H1 (cell line): ENCODE measurements at regions not wholly inside any gene's neighbourhood (a gene's known extent, or its start where the extent isn't known, plus 50 kb on each side); places are given as distances from the start of the nearest gene placed in this dataset.

Experiments used
- CTCF ChIA-PET: fragments of 300-600 bp; sonication (Branson Sonifier 250); formaldehyde crosslinking; loops from one replicate; lab custom pipeline; 2021; ENCODE audit not compliant: partially characterized antibody; lab: Charles Lee
- POLR2A ChIA-PET: fragments of 300-600 bp; sonication (Branson Sonifier 250); formaldehyde crosslinking; loops from one replicate; lab custom pipeline; 2021; ENCODE audit warnings: inconsistent platforms; ENCODE audit not compliant: partially characterized antibody; lab: Charles Lee
- DNase-seq, 2 experiments: peaks; one replicate each; pipeline versions ENCODE4 v3.0.0 to v3.0.0-alpha.2; 2010 to 2022; ENCODE audit warnings: low spot score in 2 of 2, low read depth in 1 of 2, mixed read lengths in 1 of 2
- FAIRE-seq: peaks from 2 replicates; lab custom pipeline; 2011; peaks lifted over from hg19 to GRCh38; lab: Jason Lieb, UNC
- H2AFZ ChIP-seq: 2 replicates; pipeline ENCODE4 v1.8.1; 2012; ENCODE audit warnings: low read length, inconsistent platforms
- H2AK5ac ChIP-seq: 2 replicates; pipeline ENCODE4 v1.6.1; 2013; ENCODE audit warnings: low read depth, low read length
- H2BK120ac ChIP-seq: replicated peaks from 2 replicates; pipeline ENCODE3; 2013; ENCODE audit warnings: low read depth, low read length, inconsistent platforms
- H2BK12ac ChIP-seq: 2 replicates; pipeline ENCODE4 v1.6.1; 2013; ENCODE audit warnings: low read depth, low read length
- H2BK15ac ChIP-seq: 2 replicates; pipeline ENCODE4 v1.6.1; 2013; ENCODE audit warnings: low read length
- H2BK20ac ChIP-seq: 2 replicates; pipeline ENCODE4 v1.6.1; 2013; ENCODE audit warnings: low read length
- H2BK5ac ChIP-seq: 2 replicates; pipeline ENCODE4 v1.6.1; 2013; ENCODE audit warnings: low read depth, low read length
- H3K14ac ChIP-seq: 2 replicates; pipeline ENCODE4 v1.6.1; 2013; ENCODE audit warnings: inconsistent platforms; ENCODE audit not compliant: insufficient read length
- H3K18ac ChIP-seq: 2 replicates; pipeline ENCODE4 v1.6.1; 2013; ENCODE audit warnings: low read length; ENCODE audit errors: extremely low read depth
- H3K23ac ChIP-seq: 2 replicates; pipeline ENCODE4 v1.6.1; 2013; ENCODE audit warnings: inconsistent platforms; ENCODE audit not compliant: insufficient read length
- H3K23me2 ChIP-seq: 2 replicates; pipeline ENCODE4 v1.6.1; 2013; ENCODE audit warnings: low read depth, low read length
- H3K27ac ChIP-seq: 2 replicates; pipeline ENCODE4 v1.6.1; 2011; ENCODE audit warnings: low read depth, low read length, inconsistent platforms
- H3K27me3 ChIP-seq, 4 experiments: replicated peaks in 1 of 4; 1 replicate in 1 of 4; 2 replicates in 3 of 4; pipeline versions ENCODE4 v1.6.1 to v1.8.1; 2011 to 2013; ENCODE audit warnings: low read length in 3 of 4, mild to moderate bottlenecking in 3 of 4, inconsistent platforms in 2 of 4, mixed read lengths in 2 of 4, moderate library complexity in 1 of 4; ENCODE audit not compliant: control insufficient read depth in 3 of 4, insufficient read depth in 3 of 4; ENCODE audit errors: extremely low read depth in 1 of 4
- H3K36me3 ChIP-seq, 4 experiments: 2 replicates each; pipeline versions ENCODE4 v1.6.1 to v1.8.1; 2011 to 2013; ENCODE audit warnings: mild to moderate bottlenecking in 4 of 4, low read length in 3 of 4, moderate library complexity in 2 of 4, control low read depth in 1 of 4, inconsistent platforms in 1 of 4; ENCODE audit not compliant: insufficient read depth in 4 of 4, control insufficient read depth in 2 of 4
- H3K4ac ChIP-seq: replicated peaks from 2 replicates; pipeline ENCODE3; 2013; ENCODE audit warnings: low read length, low read depth, mixed read lengths, inconsistent platforms; ENCODE audit not compliant: insufficient read length
- H3K4me1 ChIP-seq, 4 experiments: replicated peaks in 1 of 4; 1 replicate in 1 of 4; 2 replicates in 3 of 4; pipeline versions ENCODE4 v1.6.1 to v1.8.1; 2011 to 2013; ENCODE audit warnings: low read length in 3 of 4, inconsistent platforms in 2 of 4, mixed read lengths in 1 of 4; ENCODE audit not compliant: insufficient read depth in 4 of 4, control insufficient read depth in 3 of 4
- H3K4me2 ChIP-seq, 2 experiments: 2 replicates each; pipeline versions ENCODE4 v1.6.1 to v1.8.1; 2011 to 2013; ENCODE audit warnings: low read depth in 2 of 2, low read length in 2 of 2, control low read depth in 1 of 2, inconsistent platforms in 1 of 2, mild to moderate bottlenecking in 1 of 2; ENCODE audit not compliant: insufficient read depth in 1 of 2
- H3K4me3 ChIP-seq, 4 experiments: fragments of 200-600, 300-600 bp in 1 of 4; sonication (generic), shearing (Covaris generic), sonication (Bioruptor Twin) in 1 of 4; 2 replicates each; pipeline versions ENCODE4 v1.5.1 to v1.8.1; 2011 to 2016; ENCODE audit warnings: low read length in 4 of 4, low read depth in 3 of 4, control low read depth in 2 of 4, inconsistent platforms in 2 of 4, mild to moderate bottlenecking in 2 of 4, mixed read lengths in 1 of 4, moderate library complexity in 1 of 4; ENCODE audit not compliant: insufficient read depth in 2 of 4; ENCODE audit errors: extremely low read depth in 1 of 4
- H3K56ac ChIP-seq: replicated peaks from 2 replicates; pipeline ENCODE3; 2013; ENCODE audit warnings: low read depth, mild to moderate bottlenecking, mixed read lengths, low read length, inconsistent platforms; ENCODE audit not compliant: insufficient read length
- H3K79me1 ChIP-seq: 2 replicates; pipeline ENCODE4 v1.6.1; 2013; ENCODE audit warnings: low read depth, low read length, control low read depth
- H3K79me2 ChIP-seq, 2 experiments: 2 replicates each; pipeline versions ENCODE4 v1.6.1 to v1.8.1; 2012 to 2013; ENCODE audit warnings: low read length in 2 of 2, mild to moderate bottlenecking in 2 of 2, inconsistent platforms in 1 of 2; ENCODE audit not compliant: insufficient read depth in 2 of 2, control insufficient read depth in 1 of 2
- H3K9ac ChIP-seq, 4 experiments: replicated peaks in 1 of 4; 1 replicate in 1 of 4; 2 replicates in 3 of 4; pipeline versions ENCODE4 v1.6.1 to v1.8.1; 2011 to 2013; ENCODE audit warnings: low read depth in 3 of 4, low read length in 3 of 4, control low read depth in 2 of 4, mild to moderate bottlenecking in 2 of 4, moderate library complexity in 2 of 4, inconsistent platforms in 1 of 4; ENCODE audit errors: extremely low read depth in 1 of 4
- H3K9me3 ChIP-seq, 2 experiments: 2 replicates each; pipeline versions ENCODE4 v1.6.1 to v1.8.1; 2012 to 2013; ENCODE audit warnings: mild to moderate bottlenecking in 2 of 2, moderate library complexity in 2 of 2, control low read depth in 1 of 2, inconsistent platforms in 1 of 2, low read depth in 1 of 2, low read length in 1 of 2, mixed read lengths in 1 of 2; ENCODE audit not compliant: insufficient read depth in 2 of 2
- H4K20me1 ChIP-seq, 2 experiments: replicated peaks in 1 of 2; 2 replicates each; pipeline versions ENCODE3 to v1.8.1; 2011 to 2013; ENCODE audit warnings: inconsistent platforms in 2 of 2, low read length in 2 of 2, mild to moderate bottlenecking in 1 of 2; ENCODE audit not compliant: insufficient read depth in 2 of 2, control insufficient read depth in 1 of 2
- H4K5ac ChIP-seq: 2 replicates; pipeline ENCODE4 v1.6.1; 2013; ENCODE audit warnings: low read length, low read depth, mixed read lengths, inconsistent platforms; ENCODE audit not compliant: insufficient read length
- H4K8ac ChIP-seq: 2 replicates; pipeline ENCODE4 v1.8.0; 2013; ENCODE audit warnings: mild to moderate bottlenecking, moderate library complexity, low read length, inconsistent platforms; ENCODE audit not compliant: insufficient read depth; ENCODE audit errors: extremely low read depth
- H4K91ac ChIP-seq: replicated peaks from 2 replicates; pipeline ENCODE3; 2013; ENCODE audit warnings: low read length, mixed read lengths, inconsistent platforms; ENCODE audit not compliant: insufficient read length
- BRCA1 ChIP-seq: IDR thresholded peaks from 2 replicates; pipeline ENCODE4 v1.6.1; 2012; ENCODE audit warnings: low read depth, low read length, improper control_type of control experiment
- EZH2 ChIP-seq: fragments of 200-600 bp; sonication (generic); IDR thresholded peaks from 2 replicates; pipeline ENCODE4 v1.7.1; 2012; ENCODE audit warnings: low read depth, mild to moderate bottlenecking, moderate library complexity, low read length, inconsistent platforms; ENCODE audit not compliant: severe bottlenecking
- HDAC2 ChIP-seq, 2 experiments: fragments of 300-600 bp in 1 of 2; sonication (generic) in 1 of 2; IDR thresholded peaks; 2 replicates each; pipeline ENCODE4 v1.6.1; 2011 to 2012; ENCODE audit warnings: low read depth in 2 of 2, low read length in 2 of 2, mild to moderate bottlenecking in 2 of 2, moderate library complexity in 2 of 2, borderline replicate concordance in 1 of 2, inconsistent platforms in 1 of 2
- KDM1A ChIP-seq: fragments of 200-600, 300-600 bp; sonication (generic); IDR thresholded peaks from 2 replicates; pipeline ENCODE4 v1.7.1; 2016; ENCODE audit warnings: mild to moderate bottlenecking, low read length, borderline replicate concordance
- RBBP5 ChIP-seq: IDR thresholded peaks from 2 replicates; pipeline ENCODE4 v1.7.1; 2012; ENCODE audit warnings: low read depth, mild to moderate bottlenecking, inconsistent platforms, low read length, moderate library complexity, borderline replicate concordance
- SRF ChIP-seq: IDR thresholded peaks from 2 replicates; pipeline ENCODE4 v1.6.1; 2011; ENCODE audit warnings: mild to moderate bottlenecking, low read depth, low read length, moderate library complexity
- WGBS, 2 experiments: shearing (Covaris generic) in 1 of 2; methylation state at CpG; one replicate each; pipeline versions ENCODE4 v1.1.6 to v1.1.7; 2013 to 2015; ENCODE audit warnings: low lambda C conversion rate in 2 of 2, mixed read lengths in 2 of 2, inconsistent platforms in 1 of 2, low coverage in 1 of 2, missing lambda C conversion rate in 1 of 2; ENCODE audit not compliant: insufficient replicate concordance in 2 of 2, insufficient coverage in 1 of 2, insufficient read length in 1 of 2; ENCODE audit errors: extremely low coverage in 1 of 2, missing lambda C conversion rate in 1 of 2; 5-methylcytosine and 5-hydroxymethylcytosine counted together

GRCh38 chr17:69773081-69773480 is 301.9 kb upstream of the KCNJ16 start:
- 85% methylated on average over 3 of the region's 3 CpGs; no CpG with 5 or more reads in 1 of the 2 experiments for WGBS, 2 experiments
- no peak overlapping the region for H4K5ac ChIP-seq
- no peak overlapping the region for H2AFZ ChIP-seq
- no peak overlapping the region for H3K4ac ChIP-seq
- CTCF ChIA-PET: no interaction called here
- no peak overlapping the region for H3K23ac ChIP-seq
- no peaks in the 10 kb centered on the region for H3K4me1 ChIP-seq
- POLR2A ChIA-PET: no interaction called here
- FAIRE-seq (no peak), DNase-seq (no peak)
- no peak overlapping the region for H2BK120ac ChIP-seq
- no peak overlapping the region for H4K8ac ChIP-seq
- H2BK12ac ChIP-seq: no peak overlapping the region
- no peak overlapping the region for H3K14ac ChIP-seq
- H2BK5ac ChIP-seq: no peak overlapping the region
- H3K18ac ChIP-seq: no peak overlapping the region
- H4K20me1 ChIP-seq: no peaks in the 10 kb centered on the region
- no peaks in the 10 kb centered on the region for H3K27me3 ChIP-seq
- H2BK15ac ChIP-seq: no peak overlapping the region
- no peak overlapping the region for H3K9ac ChIP-seq
- no peak overlapping the region for H3K4me3 ChIP-seq
- H4K91ac ChIP-seq: no peak overlapping the region
- no peak overlapping the region for H3K56ac ChIP-seq
- no peak overlapping the region for H3K4me2 ChIP-seq
- H2BK20ac ChIP-seq: no peak overlapping the region
- no peaks in the 10 kb centered on the region for H3K9me3 ChIP-seq
- no peaks in the 10 kb centered on the region for H3K23me2 ChIP-seq
- H2AK5ac ChIP-seq: no peak overlapping the region
- no peak overlapping the region for H3K27ac ChIP-seq
- no peaks in the 10 kb centered on the region for H3K79me2 ChIP-seq
- no peaks in the 10 kb centered on the region for H3K79me1 ChIP-seq
- no peaks in the 10 kb centered on the region for H3K36me3 ChIP-seq
- TF ChIP-seq BRCA1: no peak
- TF ChIP-seq RBBP5: no peak
- no peak for TF ChIP-seq EZH2
- no peak for TF ChIP-seq HDAC2 (IDR thresholded peaks at IDR 0.05; ENCODE audit: borderline replicate concordance in 1 of 2, low read depth in 2 of 2, low read length in 2 of 2)
- no peak for TF ChIP-seq SRF
- TF ChIP-seq KDM1A: no peak
